Endodermal cell (in vitro differentiated cells): ENCODE measurements at regions not wholly inside any gene's neighbourhood (a gene's known extent, or its start where the extent isn't known, plus 50 kb on each side); places are given as distances from the start of the nearest gene placed in this dataset.

Experiments used
- DNase-seq: peaks from one replicate; pipeline ENCODE4 v3.0.0-alpha.2; 2017
- H3K27ac ChIP-seq: 2 replicates; pipeline ENCODE4 v1.5.1; 2013; ENCODE audit warnings: mild to moderate bottlenecking, low read depth, low read length, moderate library complexity
- H3K27me3 ChIP-seq: 2 replicates; pipeline ENCODE4 v1.6.1; 2013; ENCODE audit warnings: mild to moderate bottlenecking, low read length, moderate library complexity; ENCODE audit not compliant: insufficient read depth, control insufficient read depth, poor library complexity, severe bottlenecking
- H3K36me3 ChIP-seq: 2 replicates; pipeline ENCODE4 v1.7.0; 2013; ENCODE audit warnings: mild to moderate bottlenecking, low read length, moderate library complexity; ENCODE audit not compliant: control insufficient read depth, insufficient read depth
- H3K4me1 ChIP-seq: one replicate; pipeline ENCODE4 v1.7.0; 2013; ENCODE audit warnings: low read length; ENCODE audit not compliant: control insufficient read depth, insufficient read depth
- H3K4me3 ChIP-seq: 2 replicates; pipeline ENCODE4 v1.5.1; 2013; ENCODE audit warnings: mild to moderate bottlenecking, low read length, moderate library complexity
- H3K9ac ChIP-seq: 2 replicates; pipeline ENCODE4 v1.6.1; 2013; ENCODE audit warnings: mild to moderate bottlenecking, low read length, moderate library complexity; ENCODE audit not compliant: poor library complexity, severe bottlenecking; ENCODE audit errors: extremely low read depth
- H3K9me3 ChIP-seq: 2 replicates; pipeline ENCODE4 v1.6.1; 2013; ENCODE audit warnings: mild to moderate bottlenecking, low read length, moderate library complexity; ENCODE audit not compliant: control insufficient read depth
- H3K27ac Mint-ChIP-seq: 2 replicates; pipeline ENCODE4 v1.8.0; 2020; ENCODE audit warnings: mixed read lengths
- H3K27me3 Mint-ChIP-seq: 2 replicates; pipeline ENCODE4 v1.8.0; 2021; ENCODE audit warnings: mild to moderate bottlenecking, mixed read lengths; ENCODE audit not compliant: insufficient read depth
- H3K36me3 Mint-ChIP-seq: 2 replicates; pipeline ENCODE4 v1.8.0; 2020; ENCODE audit warnings: low read depth, mixed read lengths
- H3K4me1 Mint-ChIP-seq: 2 replicates; pipeline ENCODE4 v1.8.0; 2020; ENCODE audit warnings: mixed read lengths
- H3K4me3 Mint-ChIP-seq: 2 replicates; pipeline ENCODE4 v1.8.0; 2020; ENCODE audit warnings: mild to moderate bottlenecking, moderate library complexity, mixed read lengths
- H3K9me3 Mint-ChIP-seq: 2 replicates; pipeline ENCODE4 v1.8.0; 2020; ENCODE audit warnings: mild to moderate bottlenecking, mixed read lengths
- CTCF ChIP-seq: fragments of 200-600 bp; sonication (generic); conservative IDR thresholded peaks from 2 replicates; pipeline ENCODE4 v1.5.0; 2021; ENCODE audit warnings: antibody characterized with exemption, mild to moderate bottlenecking
- WGBS, 2 experiments: methylation state at CpG; one replicate each; pipeline versions ENCODE4 v1.1.5 to v1.1.7; 2013; ENCODE audit warnings: missing lambda C conversion rate in 2 of 2, mixed read lengths in 1 of 2; ENCODE audit not compliant: insufficient coverage in 1 of 2, insufficient read length in 1 of 2; 5-methylcytosine and 5-hydroxymethylcytosine counted together

GRCh38 chr17:68197091-68197996 lies 50.5 kb upstream of the AMZ2 start:
- Mint-ChIP-seq H3K4me3 (peak overlapping the region; percentile 45), H3K9me3 (no peaks in the 10 kb centered on the region), H3K27me3 (peaks cover 91% of the 10 kb centered on the region), H3K36me3 (no peaks in the 10 kb centered on the region), H3K27ac (no peak overlapping the region), H3K4me1 (peaks cover 17% of the 10 kb centered on the region)
- no peaks in the 10 kb centered on the region for H3K9me3 ChIP-seq
- no peak overlapping the region for H3K9ac ChIP-seq
- DNase-seq, result peak; percentile 88
- peaks cover 100% of the 10 kb centered on the region for H3K27me3 ChIP-seq
- peak overlapping the region; percentile 62 for H3K4me3 ChIP-seq
- WGBS, 2 experiments, result 3 to 6% methylated on average over 22 to 53 of the region's 53 CpGs
- H3K4me1 ChIP-seq, result no peaks in the 10 kb centered on the region
- TF ChIP-seq CTCF, result no peak
- H3K36me3 ChIP-seq, result no peaks in the 10 kb centered on the region
- no peak overlapping the region for H3K27ac ChIP-seq

- Mint-ChIP-seq H3K9me3 (no peaks in the 10 kb centered on the region), H3K27me3 (peaks cover 94% of the 10 kb centered on the region), H3K4me3 (peak overlapping the region; percentile 45), H3K27ac (no peak overlapping the region), H3K36me3 (no peaks in the 10 kb centered on the region), H3K4me1 (peaks cover 17% of the 10 kb centered on the region)
- 10 to 20% methylated on average over 24 to 61 of the region's 61 CpGs for whole genome bisulfite sequencing, 2 experiments
- no peaks in the 10 kb centered on the region for H3K9me3 ChIP-seq
- DNase-seq, result peak; percentile 86
- no peak overlapping the region for H3K9ac ChIP-seq
- no peak overlapping the region for H3K27ac ChIP-seq
- TF ChIP-seq CTCF, result no peak
- H3K27me3 ChIP-seq, result peaks cover 100% of the 10 kb centered on the region
- no peaks in the 10 kb centered on the region for H3K36me3 ChIP-seq
- H3K4me3 ChIP-seq, result no peak overlapping the region
- no peaks in the 10 kb centered on the region for H3K4me1 ChIP-seq
Observed at GRCh38 chr17:68197997-68198930, 49.6 kb upstream of the AMZ2 start.
